NCI-H1092 treated with DMSO at 0.1 percent for 48 hours (cell line): ENCODE measurements at regions not wholly inside any gene's neighbourhood (a gene's known extent, or its start where the extent isn't known, plus 50 kb on each side); places are given as distances from the start of the nearest gene placed in this dataset.
A peak's percentile ranks its signal among the peaks of the same experiment; 100 is the strongest.

Source experiments
- DNase-seq: peaks from one replicate; lab custom pipeline; 2025; lab: John Stamatoyannopoulos, UW

- peak; percentile 20 for DNase-seq
Measured at GRCh38 chr1:201610858-201611257, 71.9 kb downstream of the NAV1 start.

- no peak for DNase-seq
Measured at GRCh38 chr1:201612645-201613044, 73.7 kb downstream of the NAV1 start.

DNA sequence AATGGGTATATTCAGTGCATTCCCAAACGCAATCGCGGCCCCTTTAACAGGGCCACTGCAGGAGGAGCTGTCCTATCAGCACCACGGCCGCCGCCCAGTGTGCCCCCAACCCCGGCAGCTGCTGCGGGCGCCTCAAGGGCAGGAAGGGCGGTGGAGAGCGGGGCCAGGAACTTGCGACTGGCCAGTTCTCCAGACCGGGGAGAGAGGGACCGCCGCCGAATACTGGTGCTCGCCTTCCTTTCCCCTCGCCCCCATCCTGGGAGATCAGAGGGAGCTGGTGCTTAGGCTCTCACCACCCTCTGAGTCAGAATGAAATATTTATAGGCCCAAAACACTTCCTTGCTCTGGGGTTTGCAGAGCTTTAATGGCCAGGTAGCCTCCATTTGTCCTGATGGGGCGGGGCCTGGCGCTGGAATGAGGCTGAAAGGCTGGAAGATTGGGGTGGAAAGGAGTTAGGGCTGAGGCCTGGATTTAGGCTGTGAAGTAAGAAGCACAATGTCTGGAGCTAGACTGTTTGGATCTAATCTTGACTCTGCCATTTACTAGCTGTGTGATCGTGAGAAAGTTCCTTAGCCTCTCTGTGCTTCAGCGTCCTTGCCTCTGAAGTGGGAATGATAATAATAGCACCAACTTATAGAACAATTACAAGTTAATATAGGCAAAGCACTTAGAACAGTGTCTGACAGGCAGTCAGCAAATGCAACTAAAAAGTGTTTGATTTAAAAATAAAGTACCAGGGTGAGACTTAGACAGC is 75.5 kb downstream of the NAV1 start:
- DNase-seq = no peak

DNA sequence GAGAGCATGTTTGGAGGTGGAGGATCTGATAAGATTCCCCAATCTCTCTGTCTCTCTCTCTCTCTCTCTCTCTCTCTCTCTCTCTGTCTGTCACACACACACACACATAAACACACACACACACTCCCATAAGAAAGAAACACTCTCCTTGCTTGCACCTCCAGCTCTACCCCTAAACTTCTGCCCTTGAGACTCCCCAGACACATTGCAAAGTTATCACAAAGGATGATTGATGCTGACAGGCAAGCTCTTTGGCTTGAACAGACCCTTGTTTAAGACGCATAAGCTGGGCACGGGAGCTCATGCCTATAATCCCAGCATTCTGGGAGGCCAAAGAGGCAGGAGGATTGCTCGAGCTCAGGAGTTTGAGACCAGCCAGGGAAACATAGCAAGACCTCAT is 78.2 kb downstream of the NAV1 start:
- DNase-seq = no peak

GRCh38 chr1:201618389-201618788 is 79.5 kb downstream of the NAV1 start:
- DNase-seq = no peak

- no peak for DNase-seq
Measured at GRCh38 chr1:201618905-201619304, 80.0 kb downstream of the NAV1 start.

GRCh38 chr1:201619513-201619912 is 80.6 kb downstream of the NAV1 start:
- DNase-seq = no peak

DNA sequence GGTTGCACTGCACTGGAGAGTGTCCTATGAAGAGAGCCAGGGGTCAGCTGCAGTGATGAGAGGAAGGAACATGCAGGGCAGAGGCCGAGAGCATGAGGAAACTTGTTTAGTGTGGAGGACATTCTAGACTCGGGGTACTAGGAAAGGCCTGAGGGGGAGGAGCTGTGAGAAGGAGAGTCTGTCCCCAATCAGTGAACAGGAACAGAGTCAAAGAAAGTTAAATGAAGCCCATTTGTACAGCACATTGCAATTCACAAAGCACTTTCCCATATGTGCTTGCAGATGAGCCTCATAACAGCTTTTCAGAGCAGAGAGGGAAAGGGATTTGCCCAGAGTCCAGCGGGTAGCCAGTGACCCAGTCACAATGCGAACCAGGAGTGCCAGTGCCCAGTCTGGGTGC is 83.4 kb downstream of the NAV1 start:
- no peak for DNase-seq

DNA sequence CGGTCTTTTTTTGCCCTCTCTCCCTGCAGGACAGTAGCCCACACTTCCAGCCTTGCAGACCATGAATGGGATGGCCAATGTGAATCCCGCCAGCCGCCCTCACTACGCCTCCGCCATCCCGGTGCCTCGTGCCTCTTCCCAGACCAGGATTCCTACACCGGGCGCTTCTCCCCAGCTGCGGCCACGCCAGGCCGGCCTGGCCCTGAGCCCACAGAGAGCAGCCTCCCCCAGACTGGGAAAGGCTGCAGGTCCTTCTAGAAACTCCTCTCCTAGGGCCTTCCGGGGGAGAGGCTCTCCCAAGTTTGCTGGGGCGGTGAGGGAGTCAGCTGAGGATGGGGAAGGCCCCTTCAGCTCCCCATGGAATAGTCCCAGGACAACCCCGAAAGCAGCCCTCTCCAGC is 83.9 kb downstream of the NAV1 start:
- DNase-seq = no peak

DNA sequence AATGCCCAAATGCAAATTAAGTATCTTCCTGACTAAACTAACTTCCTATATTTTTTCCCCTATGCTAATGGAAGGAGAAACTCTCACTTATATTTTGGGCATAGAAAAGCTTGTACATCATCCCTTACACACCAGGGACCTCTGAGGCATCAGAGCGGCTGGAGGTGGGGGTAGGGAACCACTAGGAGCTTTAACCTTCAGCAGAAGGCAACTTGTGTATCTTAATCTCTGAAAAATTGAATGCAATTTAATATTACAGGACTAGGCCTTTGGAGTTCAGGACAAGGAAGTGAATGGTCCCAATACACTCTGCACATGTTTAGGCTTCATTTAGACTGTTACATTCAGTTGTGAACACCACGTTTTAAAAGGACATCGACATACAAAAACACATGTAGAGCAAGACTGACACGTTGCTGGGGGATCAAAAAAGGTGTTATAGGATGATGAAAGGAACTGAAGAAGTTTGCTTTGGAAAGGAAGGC is 85.9 kb downstream of the NAV1 start:
- no peak for DNase-seq

DNA sequence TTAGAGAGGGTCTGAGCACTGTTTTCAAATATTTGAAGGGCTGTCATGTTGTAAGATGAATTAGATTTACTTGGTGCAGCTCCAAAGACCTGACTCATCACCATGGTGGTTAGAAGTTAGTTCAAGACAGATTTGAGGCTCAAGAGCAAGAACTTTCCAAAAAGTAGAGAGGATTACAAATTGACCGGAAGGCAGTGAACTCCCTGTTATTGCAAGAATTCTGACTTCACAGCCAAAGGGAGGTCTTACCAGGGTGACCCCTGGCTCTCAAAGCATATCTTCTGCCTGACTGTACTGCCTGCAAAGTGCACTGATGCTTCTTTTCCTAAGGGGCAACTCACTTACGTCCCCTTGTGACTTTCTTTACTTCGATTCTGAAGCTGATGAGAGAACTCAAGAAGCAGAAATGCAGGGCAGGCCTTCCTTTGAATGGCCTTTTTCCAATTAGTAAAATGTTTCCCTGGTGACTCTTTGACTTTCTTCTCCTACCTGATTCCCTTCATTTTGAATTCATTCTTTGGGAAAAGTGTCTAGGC is 86.4 kb downstream of the NAV1 start:
- DNase-seq = no peak

DNA sequence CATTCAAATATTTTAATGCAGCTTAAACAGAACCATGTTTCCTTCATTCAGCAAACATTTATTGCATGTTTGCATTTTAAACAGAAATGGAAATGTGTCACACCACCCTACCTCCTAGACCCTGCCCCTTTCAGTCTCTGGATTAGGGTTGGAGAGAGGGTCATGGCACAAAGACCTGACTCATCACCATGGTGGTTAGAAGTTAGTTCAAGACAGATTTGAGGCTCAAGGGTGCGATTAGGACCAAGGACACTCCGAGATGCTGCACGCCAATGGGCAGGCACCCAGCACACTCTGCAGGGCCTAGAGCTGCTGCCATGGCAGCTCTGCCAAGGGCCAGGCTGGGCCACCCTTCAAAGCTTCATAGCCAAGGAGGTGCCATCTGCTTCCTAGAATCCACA is 86.9 kb downstream of the NAV1 start:
- no peak for DNase-seq

DNA sequence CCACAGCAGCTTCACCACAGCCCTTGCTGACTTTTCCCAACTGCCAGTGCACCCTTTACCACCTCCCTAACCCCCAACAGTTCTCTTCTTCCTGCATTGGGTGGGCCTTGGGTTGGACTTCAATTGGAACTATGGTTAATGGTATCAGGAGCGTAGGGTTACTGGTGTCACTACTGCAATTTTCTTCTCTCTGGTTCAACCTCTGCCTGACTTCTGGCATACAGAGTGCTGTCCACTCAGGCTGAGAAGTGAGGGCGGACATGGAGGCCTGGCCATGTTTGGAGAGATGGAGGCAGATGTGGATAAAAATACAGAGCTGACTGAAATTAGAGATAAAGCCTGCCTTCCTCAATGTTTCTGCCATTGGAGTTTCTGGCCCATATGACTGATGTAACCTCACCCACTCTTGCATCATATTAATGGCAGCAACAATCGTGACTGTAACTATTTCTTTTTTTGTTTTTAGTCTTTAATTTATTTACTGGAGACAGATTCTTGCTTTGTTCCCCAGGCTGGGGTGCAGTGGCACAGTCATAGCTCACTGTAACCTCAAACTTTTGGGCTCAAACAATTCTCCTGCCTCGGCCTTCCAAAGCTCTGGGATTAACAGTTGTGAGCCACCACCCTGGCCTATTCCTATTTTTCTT is 87.8 kb downstream of the NAV1 start:
- DNase-seq = no peak

GRCh38 chr1:201628490-201628889 is 89.6 kb downstream of the NAV1 start:
- peak; percentile 86 for DNase-seq

DNA sequence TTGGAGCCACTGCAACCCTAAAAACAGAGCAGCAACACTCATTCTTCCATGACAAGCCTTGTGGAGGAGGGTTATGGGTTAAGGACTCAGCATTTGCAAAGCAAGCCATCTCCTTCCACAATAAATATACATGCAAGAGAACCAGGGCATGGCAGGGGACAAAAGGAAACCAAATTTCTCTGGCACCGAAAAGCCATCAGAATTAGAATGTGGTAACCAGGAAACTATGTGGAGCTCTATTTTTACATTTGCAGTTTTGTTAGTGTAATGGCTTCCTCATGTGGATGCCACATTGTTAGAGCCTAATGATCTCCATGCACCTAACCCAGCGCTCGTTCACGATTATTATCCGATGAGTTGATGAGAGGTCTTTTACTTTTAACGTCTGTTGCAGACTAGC is 91.7 kb downstream of the NAV1 start:
- no peak for DNase-seq

DNA sequence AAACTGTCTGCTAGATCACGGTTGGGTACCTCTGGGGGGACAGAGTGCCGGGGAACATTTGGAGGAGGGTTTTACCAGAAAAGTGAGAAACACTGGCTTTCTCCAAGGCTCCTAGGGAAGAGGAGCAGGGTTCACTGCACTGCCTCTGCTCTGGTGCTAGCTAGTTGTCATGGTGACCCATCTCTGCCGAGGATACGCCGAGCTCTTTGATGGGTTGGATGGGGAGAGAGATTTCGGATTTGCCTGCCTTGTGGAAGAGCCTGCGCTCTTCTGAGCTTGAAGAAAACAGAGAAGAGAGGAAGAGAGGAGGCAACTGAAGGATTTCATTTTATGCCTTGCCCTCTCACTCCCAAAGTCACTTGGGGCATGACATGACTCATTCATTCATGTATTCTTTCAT is 92.1 kb downstream of the NAV1 start:
- no peak for DNase-seq

- no peak for DNase-seq
Measured at GRCh38 chr1:201632364-201632952, 93.5 kb downstream of the NAV1 start.

GRCh38 chr1:201633297-201633696 is 94.4 kb downstream of the NAV1 start:
- DNase-seq = no peak

GRCh38 chr1:201633811-201634210 is 94.9 kb downstream of the NAV1 start:
- peak; percentile 88 for DNase-seq

GRCh38 chr1:201634261-201634660 is 95.3 kb downstream of the NAV1 start:
- no peak for DNase-seq

- DNase-seq = no peak
Measured at GRCh38 chr1:201636097-201636496, 97.2 kb downstream of the NAV1 start.

- DNase-seq = no peak
Measured at GRCh38 chr1:201636510-201636971, 97.6 kb downstream of the NAV1 start.
